ENCODE measurements at regions not wholly inside any gene's neighbourhood (a gene's known extent, or its start where the extent isn't known, plus 50 kb on each side); places are given as distances from the start of the nearest gene placed in this dataset.

GRCh38 chrX:7789200-7789599 lies 53.8 kb upstream of the VCX start:
- TF ChIP-seq EZH2phosphoT487 (conservative IDR thresholded peaks at IDR 0.05; ENCODE audit: low read length) (no peak), CTCF (IDR thresholded peaks at IDR 0.05; ENCODE audit: insufficient read depth, low read length, poor library complexity, severe bottlenecking) (no peak)
- no peaks in the 10 kb centered on the region for H3K9me2 ChIP-seq (replicated peaks; ENCODE audit: insufficient read depth, low read length)
- H3K27me3 ChIP-seq (ENCODE audit: low read length) = no peaks in the 10 kb centered on the region
- H3K4me2 ChIP-seq (ENCODE audit: low read depth, low read length, poor library complexity, severe bottlenecking) = no peak overlapping the region
- H3K9me3 ChIP-seq (ENCODE audit: insufficient read depth, low read length) = no peaks in the 10 kb centered on the region
- H3F3A ChIP-seq (ENCODE audit: insufficient read depth) = no peaks in the 10 kb centered on the region
- no peak overlapping the region for H3K27ac ChIP-seq (ENCODE audit: low read depth, low read length)
- no peaks in the 10 kb centered on the region for H3K79me2 ChIP-seq (ENCODE audit: insufficient read depth, low read length)
- H3K4me3 ChIP-seq (ENCODE audit: insufficient read depth, low read length, poor library complexity, severe bottlenecking) = no peak overlapping the region
- H3K9ac ChIP-seq (ENCODE audit: low read length) = no peak overlapping the region
- H3K36me3 ChIP-seq (ENCODE audit: low read length) = no peaks in the 10 kb centered on the region
- H2AFZ ChIP-seq (ENCODE audit: low read depth, low read length, severe bottlenecking) = no peak overlapping the region
- H4K20me1 ChIP-seq (ENCODE audit: low read depth, low read length) = no peaks in the 10 kb centered on the region

DNA sequence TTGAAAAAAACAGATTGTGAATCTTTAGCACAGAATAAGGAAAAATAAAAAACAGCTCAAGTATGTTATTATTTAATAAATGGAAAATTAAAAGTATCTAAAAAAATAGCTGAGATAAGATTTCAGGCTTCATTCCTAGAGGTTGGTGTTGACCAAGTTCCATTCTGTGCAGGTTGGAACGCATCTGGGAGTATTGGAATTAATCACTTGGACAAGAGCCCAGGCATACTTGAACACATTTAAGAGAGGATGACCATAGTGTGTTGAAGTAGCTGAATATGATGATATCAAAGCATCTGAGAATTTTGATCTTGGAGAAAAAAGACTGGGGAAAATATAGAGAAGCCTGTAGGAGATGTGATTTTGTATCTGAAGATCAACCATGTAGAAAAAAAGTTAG lies 54.6 kb upstream of the VCX start:
- no peaks in the 10 kb centered on the region for H3K36me3 ChIP-seq (ENCODE audit: low read length)
- no peaks in the 10 kb centered on the region for H4K20me1 ChIP-seq (ENCODE audit: low read depth, low read length)
- no peak overlapping the region for H3K4me2 ChIP-seq (ENCODE audit: low read depth, low read length, poor library complexity, severe bottlenecking)
- no peaks in the 10 kb centered on the region for H3K27me3 ChIP-seq (ENCODE audit: low read length)
- H3K27ac ChIP-seq (ENCODE audit: low read depth, low read length) = no peak overlapping the region
- no peak overlapping the region for H3K9ac ChIP-seq (ENCODE audit: low read length)
- H3K4me3 ChIP-seq (ENCODE audit: insufficient read depth, low read length, poor library complexity, severe bottlenecking) = no peak overlapping the region
- TF ChIP-seq CTCF (IDR thresholded peaks at IDR 0.05; ENCODE audit: insufficient read depth, low read length, poor library complexity, severe bottlenecking) (no peak), EZH2phosphoT487 (conservative IDR thresholded peaks at IDR 0.05; ENCODE audit: low read length) (no peak)
- H3K9me3 ChIP-seq (ENCODE audit: insufficient read depth, low read length) = no peaks in the 10 kb centered on the region
- no peaks in the 10 kb centered on the region for H3K79me2 ChIP-seq (ENCODE audit: insufficient read depth, low read length)
- no peak overlapping the region for H2AFZ ChIP-seq (ENCODE audit: low read depth, low read length, severe bottlenecking)
- no peaks in the 10 kb centered on the region for H3F3A ChIP-seq (ENCODE audit: insufficient read depth)
- H3K9me2 ChIP-seq (replicated peaks; ENCODE audit: insufficient read depth, low read length) = no peaks in the 10 kb centered on the region

DNA sequence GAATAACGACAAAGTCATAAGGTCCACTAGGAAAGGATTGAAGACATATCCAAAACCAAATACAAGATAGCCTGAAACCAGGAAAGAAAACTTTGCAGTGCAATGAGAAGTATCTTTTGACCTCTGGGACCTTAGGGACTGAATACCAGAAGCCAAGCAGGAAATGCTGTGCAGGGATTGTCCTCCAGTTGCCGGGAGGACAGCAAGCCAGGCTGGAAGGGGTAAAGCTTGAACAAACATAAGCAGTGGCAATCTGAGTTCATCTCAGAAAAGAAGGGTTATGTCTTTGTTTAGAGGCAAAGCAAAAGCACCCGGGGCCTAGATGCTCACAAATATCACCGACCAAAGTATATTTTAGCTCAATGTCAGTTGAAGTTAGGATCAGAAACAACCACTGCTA lies 55.3 kb upstream of the VCX start:
- Histone ChIP-seq H2AFZ (ENCODE audit: low read depth, low read length, severe bottlenecking) (no peak overlapping the region), H3K27me3 (ENCODE audit: low read length) (no peaks in the 10 kb centered on the region), H3F3A (ENCODE audit: insufficient read depth) (no peaks in the 10 kb centered on the region), H3K9me2 (replicated peaks; ENCODE audit: insufficient read depth, low read length) (no peaks in the 10 kb centered on the region), H3K9ac (ENCODE audit: low read length) (no peak overlapping the region), H3K4me3 (ENCODE audit: insufficient read depth, low read length, poor library complexity, severe bottlenecking) (no peak overlapping the region), H4K20me1 (ENCODE audit: low read depth, low read length) (no peaks in the 10 kb centered on the region), H3K4me2 (ENCODE audit: low read depth, low read length, poor library complexity, severe bottlenecking) (no peak overlapping the region), H3K27ac (ENCODE audit: low read depth, low read length) (no peak overlapping the region), H3K79me2 (ENCODE audit: insufficient read depth, low read length) (no peaks in the 10 kb centered on the region), H3K9me3 (ENCODE audit: insufficient read depth, low read length) (no peaks in the 10 kb centered on the region), H3K36me3 (ENCODE audit: low read length) (no peaks in the 10 kb centered on the region)
- no peak for TF ChIP-seq EZH2phosphoT487 (conservative IDR thresholded peaks at IDR 0.05; ENCODE audit: low read length)
- no peak for TF ChIP-seq CTCF (IDR thresholded peaks at IDR 0.05; ENCODE audit: insufficient read depth, low read length, poor library complexity, severe bottlenecking)

GRCh38 chrX:7784580-7784979 lies 58.4 kb upstream of the VCX start:
- no peak overlapping the region for H3K4me2 ChIP-seq (ENCODE audit: low read depth, low read length, poor library complexity, severe bottlenecking)
- no peaks in the 10 kb centered on the region for H4K20me1 ChIP-seq (ENCODE audit: low read depth, low read length)
- no peaks in the 10 kb centered on the region for H3K27me3 ChIP-seq (ENCODE audit: low read length)
- no peaks in the 10 kb centered on the region for H3F3A ChIP-seq (ENCODE audit: insufficient read depth)
- H3K79me2 ChIP-seq (ENCODE audit: insufficient read depth, low read length) = no peaks in the 10 kb centered on the region
- H3K36me3 ChIP-seq (ENCODE audit: low read length) = no peaks in the 10 kb centered on the region
- H2AFZ ChIP-seq (ENCODE audit: low read depth, low read length, severe bottlenecking) = no peak overlapping the region
- no peak overlapping the region for H3K9ac ChIP-seq (ENCODE audit: low read length)
- TF ChIP-seq CTCF (IDR thresholded peaks at IDR 0.05; ENCODE audit: insufficient read depth, low read length, poor library complexity, severe bottlenecking) (no peak), EZH2phosphoT487 (conservative IDR thresholded peaks at IDR 0.05; ENCODE audit: low read length) (no peak)
- no peak overlapping the region for H3K4me3 ChIP-seq (ENCODE audit: insufficient read depth, low read length, poor library complexity, severe bottlenecking)
- H3K9me2 ChIP-seq (replicated peaks; ENCODE audit: insufficient read depth, low read length) = no peaks in the 10 kb centered on the region
- no peak overlapping the region for H3K27ac ChIP-seq (ENCODE audit: low read depth, low read length)
- no peaks in the 10 kb centered on the region for H3K9me3 ChIP-seq (ENCODE audit: insufficient read depth, low read length)

Measured in SU-DHL-6 (cell line).